Suppressor macrophage treated with lipopolysaccharide for 1 hour (primary cell): ENCODE measurements at regions not wholly inside any gene's neighbourhood (a gene's known extent, or its start where the extent isn't known, plus 50 kb on each side); places are given as distances from the start of the nearest gene placed in this dataset.
A peak's percentile ranks its signal among the peaks of the same experiment; 100 is the strongest.
"Not testable (repeated sequence)": the region's sequence is repeated elsewhere in the genome, so short reads cannot be mapped to it uniquely, and the experiment has no call there.

ENCODE experiments used
- DNase-seq, 3 donors: peaks; one replicate each; pipeline ENCODE4 v3.0.0-alpha.2; 2020 to 2022

GRCh38 chr2:49465157-49465831 lies 311.0 kb upstream of the FSHR start:
- peak in 1 of 3 donors; percentile 5 for DNase-seq

- no peak for DNase-seq
Observed at GRCh38 chr2:49459314-49459993, 305.1 kb upstream of the FSHR start.

- no peak for DNase-seq
Observed at GRCh38 chr2:49444005-49444404, 289.7 kb upstream of the FSHR start.

- no peak for DNase-seq
Observed at GRCh38 chr2:49426996-49427395, 272.7 kb upstream of the FSHR start.

DNA sequence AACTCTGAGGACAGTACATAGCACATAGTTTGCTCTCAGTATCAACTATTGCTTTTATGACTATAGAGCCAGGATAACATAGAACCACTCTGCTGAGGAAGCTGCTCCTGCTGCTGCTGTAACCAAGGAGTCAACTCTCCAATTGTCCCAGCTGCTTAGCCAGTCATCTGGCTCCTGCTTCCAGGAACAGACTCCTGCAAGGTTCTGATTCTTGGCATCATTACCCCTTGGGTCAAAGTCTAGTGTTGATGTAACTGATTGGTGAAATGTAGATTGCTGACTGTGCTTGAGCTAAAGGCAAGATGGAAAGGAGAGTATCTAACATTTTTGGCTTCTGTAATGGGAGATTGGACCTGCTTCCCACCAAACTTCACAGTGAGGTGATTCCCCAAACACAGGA lies 261.9 kb upstream of the FSHR start:
- DNase-seq = no peak

GRCh38 chr2:49404108-49404507 lies 249.8 kb upstream of the FSHR start:
- no peak for DNase-seq

DNA sequence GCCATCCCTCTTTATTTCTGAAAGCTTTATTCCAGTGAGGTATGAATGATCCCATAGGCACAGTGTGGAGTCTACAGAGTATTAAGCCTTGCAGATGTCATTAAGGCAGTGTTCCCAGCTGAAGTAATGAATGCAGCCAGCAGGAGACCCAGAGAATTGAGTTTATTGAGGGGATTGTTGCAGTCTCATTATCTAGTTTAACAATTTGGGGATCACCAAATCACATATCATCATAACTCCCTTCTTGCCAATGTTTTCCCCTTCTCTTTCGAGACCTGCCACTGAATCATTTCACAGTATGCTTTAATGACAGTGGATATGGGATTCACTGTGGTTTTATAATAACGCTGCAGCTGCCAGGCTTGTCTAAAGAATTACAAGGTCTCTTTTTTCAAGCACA lies 249.3 kb upstream of the FSHR start:
- no peak for DNase-seq

GRCh38 chr2:49379406-49379805 lies 225.1 kb upstream of the FSHR start:
- DNase-seq = no peak

DNA sequence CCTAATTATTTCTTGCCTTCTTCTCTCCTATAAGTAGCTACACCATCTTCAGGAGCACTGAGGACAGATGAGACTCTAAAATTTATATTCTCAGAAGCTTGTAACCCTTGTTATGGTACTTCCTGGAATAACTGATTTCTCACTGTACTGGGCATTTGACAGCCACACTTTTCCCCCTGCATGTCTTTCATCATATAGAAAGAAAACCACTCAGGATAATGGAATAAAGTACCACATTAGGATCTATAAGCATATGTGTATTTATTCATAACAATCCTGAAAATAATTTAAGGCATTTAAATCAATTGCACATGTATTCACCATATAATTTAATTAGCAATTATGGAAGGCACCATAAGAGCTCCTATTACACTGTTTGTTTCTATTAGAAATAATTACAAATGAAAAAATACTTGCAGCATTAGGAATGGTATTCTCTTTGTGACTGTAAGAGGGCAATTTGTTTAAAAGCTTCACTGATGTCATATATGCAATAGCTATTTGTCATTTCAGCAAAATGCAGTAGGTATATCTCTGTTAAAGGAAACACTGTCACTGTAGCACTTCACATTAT lies 216.9 kb upstream of the FSHR start:
- no peak for DNase-seq

DNA sequence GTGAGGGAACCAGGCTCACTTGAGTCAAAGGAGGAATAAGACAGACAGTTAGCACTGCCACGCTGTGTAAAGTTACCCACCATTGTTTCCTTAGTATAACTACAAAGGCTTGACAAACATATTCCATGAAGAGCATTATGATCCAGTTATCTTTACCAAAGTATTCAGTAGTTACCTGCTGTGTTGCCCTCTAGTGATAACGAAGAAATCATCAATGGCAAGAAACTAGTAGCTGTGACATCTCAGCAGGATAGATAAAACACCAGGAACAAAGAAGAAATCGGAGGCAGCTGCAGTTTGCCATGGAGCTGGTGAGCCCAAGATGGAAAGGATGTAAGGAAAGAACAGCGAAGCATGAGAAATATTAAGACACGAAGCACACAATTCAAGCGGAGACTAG lies 215.3 kb upstream of the FSHR start:
- no peak for DNase-seq

GRCh38 chr2:49369101-49369500 lies 214.8 kb upstream of the FSHR start:
- DNase-seq = no peak

- no peak for DNase-seq
Observed at GRCh38 chr2:49367003-49367402, 212.7 kb upstream of the FSHR start.

GRCh38 chr2:49360407-49360767 lies 206.1 kb upstream of the FSHR start:
- DNase-seq = no peak

DNA sequence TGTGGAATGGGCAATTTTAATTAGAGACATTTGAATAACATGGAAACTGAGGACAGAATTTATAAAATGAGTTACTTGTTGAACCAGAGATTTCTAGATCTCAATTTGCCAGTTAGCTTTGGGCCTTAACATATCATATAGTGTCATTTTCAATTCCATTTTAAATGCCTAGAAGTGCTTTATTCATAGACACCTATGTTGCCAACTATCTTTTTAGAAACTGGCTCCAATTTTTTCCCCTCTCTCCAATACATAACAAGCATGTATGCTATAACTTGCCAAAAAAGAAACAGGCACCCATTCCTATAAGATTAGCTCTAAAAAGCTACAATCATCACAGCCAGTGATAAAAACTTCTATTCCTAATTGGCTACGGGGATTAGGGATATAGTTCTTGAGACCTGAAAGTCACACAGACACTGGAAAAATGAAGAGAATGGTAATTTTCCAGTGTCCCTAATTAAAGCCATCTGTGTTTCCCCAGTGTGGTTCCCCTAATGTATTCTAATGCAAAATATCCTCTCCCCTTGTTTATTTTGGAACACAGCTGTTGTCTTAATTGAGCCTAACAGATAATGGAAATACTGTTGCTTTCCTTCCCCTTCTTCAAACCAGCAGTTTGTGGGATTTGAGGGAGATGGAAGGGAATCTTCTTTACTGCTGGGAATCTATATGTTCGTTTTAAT lies 205.5 kb upstream of the FSHR start:
- DNase-seq = no peak

DNA sequence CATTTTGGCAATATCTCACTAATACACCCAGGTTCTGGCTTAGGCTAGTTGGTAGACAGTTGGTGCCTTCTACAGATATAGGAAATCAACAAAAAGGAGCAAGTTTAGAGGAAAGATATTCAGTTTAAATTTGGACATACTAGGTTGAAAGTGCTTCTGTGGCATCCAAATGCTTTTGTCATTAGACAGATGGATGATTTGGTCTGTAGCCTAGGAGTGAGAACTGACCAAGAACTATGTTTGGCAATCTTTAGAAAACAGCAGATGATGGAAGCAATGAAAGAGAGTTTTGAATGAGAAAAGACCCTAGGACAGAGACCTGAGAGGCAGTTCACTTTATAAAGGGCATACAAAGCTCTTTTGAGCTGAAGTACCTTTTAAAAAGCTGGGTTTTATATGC lies 201.3 kb upstream of the FSHR start:
- DNase-seq = no peak

GRCh38 chr2:49351560-49351959 lies 197.2 kb upstream of the FSHR start:
- no peak for DNase-seq

GRCh38 chr2:49343638-49344037 lies 189.3 kb upstream of the FSHR start:
- no peak for DNase-seq

DNA sequence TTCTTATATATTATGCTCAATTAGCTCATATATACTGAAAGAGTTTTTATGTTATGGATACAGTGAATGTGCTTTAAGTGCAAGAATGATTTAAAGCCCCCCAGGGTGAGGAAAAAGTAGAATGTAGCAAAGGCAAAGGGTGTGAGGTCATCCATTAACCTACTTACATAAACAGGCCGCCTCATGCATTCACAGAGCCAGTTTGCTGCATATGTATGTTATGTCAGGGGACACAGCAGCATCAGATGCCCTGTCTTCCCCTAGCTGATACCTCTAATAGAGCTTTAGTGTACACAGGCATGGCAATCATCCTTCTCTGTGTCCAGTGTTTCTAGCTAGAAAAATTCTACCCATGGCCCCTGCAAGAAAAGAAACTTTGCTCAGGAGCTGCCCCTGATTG lies 187.8 kb upstream of the FSHR start:
- no peak for DNase-seq

- DNase-seq = no peak
Observed at GRCh38 chr2:49335546-49335945, 181.2 kb upstream of the FSHR start.

- no peak for DNase-seq
Observed at GRCh38 chr2:49332415-49332814, 178.1 kb upstream of the FSHR start.

DNA sequence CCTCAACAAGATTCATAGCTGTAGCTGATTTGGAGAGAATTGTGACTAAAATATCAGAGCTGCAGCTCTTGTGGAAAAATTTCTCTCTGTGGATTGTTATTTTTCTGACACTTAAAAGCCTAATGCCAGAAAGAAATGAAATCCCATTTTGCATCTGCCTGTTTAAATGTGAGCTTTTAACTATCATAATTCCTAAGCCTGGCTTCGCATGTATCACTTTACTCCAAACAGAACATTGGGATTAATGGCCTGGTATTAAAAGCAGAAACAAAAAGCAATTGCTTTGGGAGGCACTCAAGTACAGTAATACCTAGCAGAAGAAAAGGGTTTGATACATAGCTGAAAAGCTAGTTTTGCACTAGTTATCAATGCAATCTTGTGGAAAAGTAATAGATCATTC lies 164.2 kb upstream of the FSHR start:
- no peak for DNase-seq

GRCh38 chr2:49309461-49309860 lies 155.1 kb upstream of the FSHR start:
- DNase-seq = no peak

GRCh38 chr2:49306925-49307324 lies 152.6 kb upstream of the FSHR start:
- DNase-seq = no peak

DNA sequence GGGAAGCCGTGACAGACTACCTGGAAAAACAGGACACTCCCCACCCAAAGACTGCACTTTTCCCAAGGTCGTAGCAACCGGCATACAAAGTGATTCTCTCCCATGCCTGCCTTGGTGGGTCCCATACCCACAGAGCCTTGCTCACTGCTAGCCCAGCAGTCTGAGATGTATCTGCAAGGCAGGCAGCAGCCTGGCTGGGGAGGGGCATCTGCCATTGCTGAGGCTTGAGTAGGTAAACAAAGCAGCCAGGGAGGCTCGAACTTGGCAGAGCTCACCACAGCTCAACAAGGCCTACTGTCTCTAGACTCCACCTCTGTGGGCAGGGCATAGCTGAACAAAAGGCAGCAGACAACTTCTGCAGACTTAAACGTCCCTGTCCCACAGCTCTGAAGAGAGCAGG lies 144.4 kb upstream of the FSHR start:
- DNase-seq = not testable (repeated sequence)
